Ectodermal cell (in vitro differentiated cells): ENCODE measurements at regions not wholly inside any gene's neighbourhood (a gene's known extent, or its start where the extent isn't known, plus 50 kb on each side); places are given as distances from the start of the nearest gene placed in this dataset.
"Not testable (repeated sequence)": the region's sequence is repeated elsewhere in the genome, so short reads cannot be mapped to it uniquely, and the experiment has no call there.

Experiments used
- H3K27ac ChIP-seq: 2 replicates; pipeline ENCODE4 v1.7.0; 2013; ENCODE audit warnings: mild to moderate bottlenecking, low read depth, low read length; ENCODE audit not compliant: insufficient read depth, poor library complexity, severe bottlenecking
- H3K27me3 ChIP-seq: 2 replicates; pipeline ENCODE4 v1.7.0; 2013; ENCODE audit warnings: mild to moderate bottlenecking, low read length; ENCODE audit not compliant: insufficient read depth, control insufficient read depth, poor library complexity, severe bottlenecking
- H3K36me3 ChIP-seq: one replicate; pipeline ENCODE4 v1.7.0; 2013; ENCODE audit warnings: low read length; ENCODE audit not compliant: control insufficient read depth, insufficient read depth
- H3K4me1 ChIP-seq: one replicate; pipeline ENCODE4 v1.7.0; 2013; ENCODE audit warnings: low read length; ENCODE audit not compliant: control insufficient read depth, insufficient read depth
- H3K4me3 ChIP-seq: 2 replicates; pipeline ENCODE4 v1.7.0; 2013; ENCODE audit warnings: low read depth, low read length, control low read depth; ENCODE audit not compliant: insufficient read depth
- H3K9me3 ChIP-seq: 2 replicates; pipeline ENCODE4 v1.7.0; 2013; ENCODE audit warnings: mild to moderate bottlenecking, low read length, moderate library complexity; ENCODE audit not compliant: control insufficient read depth
- WGBS, 2 experiments: methylation state at CpG; one replicate each; pipeline ENCODE4 v1.1.7; 2013; ENCODE audit warnings: missing lambda C conversion rate in 2 of 2; 5-methylcytosine and 5-hydroxymethylcytosine counted together

DNA sequence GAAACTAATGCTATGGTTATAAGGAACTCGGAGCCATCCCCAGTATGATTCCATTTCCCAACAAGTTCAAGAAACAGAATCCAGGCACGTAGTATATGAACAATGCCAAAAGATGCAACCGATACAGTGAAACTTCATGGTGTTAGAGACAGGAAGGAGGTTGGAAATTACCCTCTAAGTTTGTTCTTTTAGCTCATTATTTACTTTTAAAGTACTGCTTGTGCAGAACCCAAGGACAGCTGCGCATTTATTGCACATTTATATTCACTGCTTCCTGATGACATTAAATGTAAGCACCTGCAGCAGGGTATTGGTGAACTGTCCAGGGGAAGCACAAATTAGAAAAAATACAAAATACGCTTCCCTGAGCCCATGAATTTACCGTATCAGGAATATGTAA is 63.0 kb upstream of the CYP1B1 start:
- Histone ChIP-seq H3K4me3 (no peak overlapping the region), H3K4me1 (no peaks in the 10 kb centered on the region), H3K9me3 (no peaks in the 10 kb centered on the region), H3K27me3 (no peaks in the 10 kb centered on the region), H3K36me3 (no peaks in the 10 kb centered on the region), H3K27ac (no peak overlapping the region)
- 89 to 93% methylated on average over 4 of the region's 6 CpGs for WGBS, 2 experiments

- Histone ChIP-seq H3K27ac (no peak overlapping the region), H3K4me3 (no peak overlapping the region), H3K36me3 (no peaks in the 10 kb centered on the region), H3K27me3 (no peaks in the 10 kb centered on the region), H3K4me1 (no peaks in the 10 kb centered on the region), H3K9me3 (no peaks in the 10 kb centered on the region)
- 88 to 92% methylated on average over 10 of the region's 10 CpGs for WGBS, 2 experiments
These were observed 62.5 kb upstream of the CYP1B1 start for GRCh38 chr2:38138419-38138818.

DNA sequence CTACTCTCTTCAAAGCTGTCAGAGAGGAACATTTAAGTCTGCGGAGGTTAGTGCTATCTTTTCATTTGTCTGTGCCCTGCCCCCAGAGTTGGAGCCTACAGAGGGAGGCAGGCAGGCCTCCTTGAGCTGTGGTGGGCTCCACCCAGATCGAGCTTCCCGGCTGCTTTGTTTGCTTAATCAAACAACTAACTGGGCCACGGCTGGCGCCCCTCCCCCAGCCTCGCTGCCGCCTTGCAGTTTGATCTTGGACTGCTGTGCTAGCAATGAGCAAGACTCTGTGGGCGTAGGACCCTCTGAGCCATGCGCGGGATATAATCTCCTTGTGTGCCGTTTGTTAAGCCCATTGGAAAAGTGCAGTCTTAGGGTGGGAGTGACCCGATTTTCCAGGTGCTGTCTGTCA is 62.0 kb upstream of the CYP1B1 start:
- not testable (repeated sequence) for H3K36me3 ChIP-seq, H3K9me3 ChIP-seq, H3K4me1 ChIP-seq, H3K27me3 ChIP-seq, H3K27ac ChIP-seq, H3K4me3 ChIP-seq
- 92 to 95% methylated on average over 12 of the region's 12 CpGs for WGBS, 2 experiments

- 89 to 92% methylated on average over 2 of the region's 2 CpGs for WGBS, 2 experiments
- Histone ChIP-seq H3K4me3 (no peak overlapping the region), H3K27ac (no peak overlapping the region), H3K9me3 (no peaks in the 10 kb centered on the region), H3K4me1 (no peaks in the 10 kb centered on the region), H3K27me3 (no peaks in the 10 kb centered on the region), H3K36me3 (no peaks in the 10 kb centered on the region)
These were observed 55.7 kb upstream of the CYP1B1 start for GRCh38 chr2:38131676-38132075.

GRCh38 chr2:38130876-38131275 is 54.9 kb upstream of the CYP1B1 start:
- H3K27ac ChIP-seq, result no peak overlapping the region
- H3K4me1 ChIP-seq, result no peaks in the 10 kb centered on the region
- no peaks in the 10 kb centered on the region for H3K36me3 ChIP-seq
- H3K4me3 ChIP-seq, result no peak overlapping the region
- H3K9me3 ChIP-seq, result no peaks in the 10 kb centered on the region
- no peaks in the 10 kb centered on the region for H3K27me3 ChIP-seq
- 81 to 95% methylated on average over 3 of the region's 3 CpGs for WGBS, 2 experiments

DNA sequence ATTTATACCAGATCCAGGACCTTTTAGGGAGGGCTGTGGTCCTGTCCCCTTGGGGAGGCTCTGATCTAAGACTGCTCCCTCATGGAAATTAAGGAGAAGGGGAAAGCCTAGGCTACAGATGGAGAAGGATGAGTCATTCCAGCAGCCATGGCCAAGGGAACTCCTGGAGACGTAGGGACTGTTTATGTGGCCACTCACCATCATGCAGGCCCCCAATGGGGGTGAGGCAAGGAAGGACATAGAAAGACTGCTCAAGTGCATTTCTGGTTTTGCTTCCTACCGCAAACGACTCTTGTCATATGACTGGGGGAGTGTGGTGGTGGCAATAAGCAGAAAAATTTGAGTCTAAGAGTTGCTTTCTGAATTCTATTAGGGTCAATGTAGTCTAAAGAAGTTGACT is 54.0 kb upstream of the CYP1B1 start:
- 92 to 95% methylated on average over 3 of the region's 3 CpGs for WGBS, 2 experiments
- Histone ChIP-seq H3K36me3 (no peaks in the 10 kb centered on the region), H3K27ac (no peak overlapping the region), H3K4me1 (no peaks in the 10 kb centered on the region), H3K4me3 (no peak overlapping the region), H3K9me3 (no peaks in the 10 kb centered on the region), H3K27me3 (no peaks in the 10 kb centered on the region)

DNA sequence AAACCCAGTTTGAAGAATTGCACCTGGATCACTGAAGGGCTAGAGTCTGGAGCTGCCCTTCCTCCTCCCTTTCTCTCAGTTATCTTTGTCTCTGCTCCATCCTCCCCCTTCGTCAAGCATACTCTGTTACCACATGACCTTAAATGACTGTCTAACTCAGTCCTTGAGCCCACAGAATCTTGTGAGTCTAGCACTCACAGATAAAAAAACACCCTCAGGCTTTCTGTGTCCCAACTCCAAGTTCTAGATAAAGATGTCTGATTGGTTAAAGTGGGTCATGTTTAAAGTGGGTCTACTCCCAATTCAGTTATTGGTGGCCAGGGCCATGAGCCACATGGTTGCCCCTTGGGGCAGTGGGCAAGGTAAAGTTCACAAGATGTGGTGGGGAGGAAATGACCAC is 53.5 kb upstream of the CYP1B1 start:
- Histone ChIP-seq H3K4me1 (no peaks in the 10 kb centered on the region), H3K4me3 (no peak overlapping the region)

DNA sequence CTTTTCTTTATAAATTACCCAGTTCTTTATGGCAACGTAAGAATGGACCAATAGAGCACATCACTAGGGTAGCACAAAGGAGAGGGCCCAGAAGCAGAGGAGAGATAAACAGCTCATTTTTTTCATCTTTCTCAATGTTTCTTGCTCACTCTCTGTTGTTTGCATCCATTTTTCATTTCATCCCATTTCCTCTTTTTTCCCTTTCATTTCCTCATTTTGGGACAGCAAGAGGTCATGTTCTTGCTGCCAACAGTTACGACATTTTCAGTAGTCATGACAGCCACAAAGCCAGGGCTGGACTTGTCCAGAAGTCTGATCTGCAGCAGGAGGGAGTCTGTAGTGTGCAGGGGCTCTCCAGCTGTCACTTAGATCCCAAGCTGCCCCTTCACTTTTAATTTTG is 52.7 kb upstream of the CYP1B1 start:
- Histone ChIP-seq H3K9me3 (no peaks in the 10 kb centered on the region), H3K36me3 (no peaks in the 10 kb centered on the region), H3K27ac (no peak overlapping the region), H3K4me3 (no peak overlapping the region), H3K27me3 (no peaks in the 10 kb centered on the region), H3K4me1 (no peaks in the 10 kb centered on the region)
- WGBS, 2 experiments, result 72 to 77% methylated on average over 2 of the region's 2 CpGs

More for the DNA sequence above, 53.5 kb upstream of the CYP1B1 start:
- Histone ChIP-seq H3K9me3 (no peaks in the 10 kb centered on the region), H3K27ac (no peak overlapping the region), H3K36me3 (no peaks in the 10 kb centered on the region), H3K27me3 (no peaks in the 10 kb centered on the region)
- 92 to 95% methylated on average over 1 of the region's 1 CpG for WGBS, 2 experiments

DNA sequence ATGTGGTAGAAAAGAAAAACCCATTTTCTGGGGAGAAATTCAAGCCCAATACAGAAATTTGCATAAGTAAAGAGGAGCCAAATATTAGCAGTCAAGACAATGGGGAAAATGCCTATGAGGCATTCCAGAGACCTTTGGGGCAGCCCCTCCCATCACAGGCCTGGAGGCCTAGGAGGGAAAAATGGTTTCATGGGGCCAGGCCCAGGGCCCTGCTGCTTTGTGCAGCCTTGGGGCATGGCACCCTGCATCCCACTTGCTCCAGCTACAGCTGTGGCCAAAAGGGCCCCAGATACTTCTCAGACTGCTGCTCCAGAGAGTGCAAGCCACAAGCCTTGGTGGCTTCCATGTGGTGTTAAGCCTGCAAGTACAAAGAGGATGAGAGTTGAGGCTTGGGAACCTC is 51.3 kb upstream of the CYP1B1 start:
- Histone ChIP-seq H3K4me1 (no peaks in the 10 kb centered on the region), H3K27ac (no peak overlapping the region), H3K4me3 (no peak overlapping the region), H3K9me3 (no peaks in the 10 kb centered on the region), H3K27me3 (no peaks in the 10 kb centered on the region), H3K36me3 (no peaks in the 10 kb centered on the region)

GRCh38 chr2:38125842-38126241 is 49.9 kb upstream of the CYP1B1 start:
- WGBS, 2 experiments, result 84 to 89% methylated on average over 2 to 3 of the region's 3 CpGs
- no peaks in the 10 kb centered on the region for H3K4me1 ChIP-seq
- H3K36me3 ChIP-seq, result no peaks in the 10 kb centered on the region
- H3K9me3 ChIP-seq, result no peaks in the 10 kb centered on the region
- no peak overlapping the region for H3K27ac ChIP-seq
- H3K4me3 ChIP-seq, result no peak overlapping the region
- H3K27me3 ChIP-seq, result no peaks in the 10 kb centered on the region
